Natural killer cell (primary cell): ENCODE measurements at regions not wholly inside any gene's neighbourhood (a gene's known extent, or its start where the extent isn't known, plus 50 kb on each side); places are given as distances from the start of the nearest gene placed in this dataset.

Source experiments
- ATAC-seq, 3 donors: fragments of 150-1000 bp in 2 of 3; fragments of 200-7000 bp in 1 of 3; cut with Tn5 transposase; 1 replicate in 1 of 3; 2 replicates in 2 of 3; pipeline ENCODE4 v1.10.0; 2021; ENCODE audit warnings: mild to moderate bottlenecking in 2 of 3, moderate library complexity in 2 of 3
- DNase-seq, 2 donors: peaks; one replicate each; pipeline versions ENCODE4 v3.0.0 to v3.0.0-alpha.2; 2013 to 2021; ENCODE audit warnings: mixed read lengths in 1 of 2
- H3K27ac ChIP-seq: one replicate; pipeline ENCODE4 v1.5.1; 2013; ENCODE audit warnings: mild to moderate bottlenecking, low read length
- H3K27me3 ChIP-seq: one replicate; pipeline ENCODE4 v1.6.1; 2013; ENCODE audit warnings: low read length; ENCODE audit not compliant: control insufficient read depth, insufficient read depth
- H3K36me3 ChIP-seq: one replicate; pipeline ENCODE4 v1.6.1; 2013; ENCODE audit warnings: low read length; ENCODE audit not compliant: control insufficient read depth, insufficient read depth
- H3K4me1 ChIP-seq: one replicate; pipeline ENCODE4 v1.6.1; 2013; ENCODE audit warnings: low read length; ENCODE audit not compliant: control insufficient read depth, insufficient read depth
- H3K4me3 ChIP-seq: one replicate; pipeline ENCODE4 v1.5.1; 2013; ENCODE audit warnings: low read length
- H3K9me3 ChIP-seq: one replicate; pipeline ENCODE4 v1.6.1; 2013; ENCODE audit warnings: low read length; ENCODE audit not compliant: control insufficient read depth, insufficient read depth
- H3K27ac Mint-ChIP-seq, 2 donors: one replicate each; pipeline ENCODE4 v1.8.0; 2022; ENCODE audit warnings: mild to moderate bottlenecking in 2 of 2, mixed read lengths in 2 of 2, moderate library complexity in 1 of 2
- H3K27me3 Mint-ChIP-seq, 2 donors: one replicate each; pipeline ENCODE4 v1.8.0; 2022; ENCODE audit warnings: low read depth in 2 of 2, mixed read lengths in 2 of 2
- H3K36me3 Mint-ChIP-seq: one replicate; pipeline ENCODE4 v1.8.0; 2022; ENCODE audit warnings: mixed read lengths
- H3K4me1 Mint-ChIP-seq, 2 donors: one replicate each; pipeline ENCODE4 v1.8.0; 2022; ENCODE audit warnings: mixed read lengths in 2 of 2
- H3K4me3 Mint-ChIP-seq: one replicate; pipeline ENCODE4 v1.8.0; 2022; ENCODE audit warnings: mild to moderate bottlenecking, moderate library complexity, mixed read lengths
- H3K9me3 Mint-ChIP-seq, 2 donors: one replicate each; pipeline ENCODE4 v1.8.0; 2022; ENCODE audit warnings: mixed read lengths in 2 of 2
- WGBS: methylation state at CpG from one replicate; pipeline ENCODE4 v1.1.7; 2013; ENCODE audit warnings: missing lambda C conversion rate; ENCODE audit not compliant: insufficient coverage; 5-methylcytosine and 5-hydroxymethylcytosine counted together
- intact Hi-C: fragments of 100-400 bp; cut with micrococcal nuclease; formaldehyde crosslinking; loops from one replicate; pipeline ENCODE4 v1.14.2; 2022
- TF ChIP-seq, protein P1 (sequence below): fragments of 200-600 bp; IDR thresholded peaks from one replicate; pipeline ENCODE4 v1.8.0; 2022; ENCODE audit warnings: antibody characterized with exemption

DNA sequence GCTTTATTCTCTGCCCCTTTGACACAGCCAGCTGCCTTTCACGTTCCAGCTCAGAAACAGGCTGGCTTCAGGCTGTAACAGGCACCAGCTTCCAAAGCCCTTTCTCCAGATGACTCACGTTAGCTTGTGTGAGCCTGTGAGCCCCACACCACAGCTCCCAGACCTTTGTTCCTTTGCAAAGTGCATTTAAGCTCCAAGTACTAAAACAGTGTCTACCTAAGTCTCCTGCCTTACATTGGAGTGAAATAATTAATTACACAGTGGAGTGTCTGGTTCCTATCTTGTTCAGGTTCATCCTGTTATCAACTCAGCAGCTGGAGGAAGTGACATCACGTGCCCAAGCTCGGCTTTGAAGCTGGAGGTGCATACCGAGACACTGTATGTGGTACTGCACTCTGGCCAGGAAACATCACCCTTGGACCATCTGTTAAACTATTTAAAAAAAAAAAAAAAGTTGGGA lies 475.8 kb downstream of the FOXO1 start:
- H3K36me3 Mint-ChIP-seq = no peaks in the 10 kb centered on the region
- peaks cover 32 to 37% of the 10 kb centered on the region in 2 donors for H3K4me1 Mint-ChIP-seq
- peaks cover 50% of the 10 kb centered on the region for H3K4me1 ChIP-seq
- H3K4me3 Mint-ChIP-seq = peak overlapping the region; percentile 9
- H3K27me3 Mint-ChIP-seq = peaks cover 8 to 14% of the 10 kb centered on the region in 2 donors
- ATAC-seq = peak; percentile 59 to 76 (median 74)
- H3K27ac Mint-ChIP-seq = peak overlapping the region in 1 of 2 donors; percentile 51
- H3K9me3 Mint-ChIP-seq = no peaks in the 10 kb centered on the region
- DNase-seq = peak in 1 of 2 donors; percentile 87
- WGBS = 17% methylated on average over 5 of the region's 5 CpGs
- H3K27me3 ChIP-seq = no peaks in the 10 kb centered on the region
- H3K9me3 ChIP-seq = no peaks in the 10 kb centered on the region
- H3K36me3 ChIP-seq = no peaks in the 10 kb centered on the region
- intact Hi-C loops = no loop called here
- H3K4me3 ChIP-seq = no peak overlapping the region
- TF ChIP-seq, protein P1, sequence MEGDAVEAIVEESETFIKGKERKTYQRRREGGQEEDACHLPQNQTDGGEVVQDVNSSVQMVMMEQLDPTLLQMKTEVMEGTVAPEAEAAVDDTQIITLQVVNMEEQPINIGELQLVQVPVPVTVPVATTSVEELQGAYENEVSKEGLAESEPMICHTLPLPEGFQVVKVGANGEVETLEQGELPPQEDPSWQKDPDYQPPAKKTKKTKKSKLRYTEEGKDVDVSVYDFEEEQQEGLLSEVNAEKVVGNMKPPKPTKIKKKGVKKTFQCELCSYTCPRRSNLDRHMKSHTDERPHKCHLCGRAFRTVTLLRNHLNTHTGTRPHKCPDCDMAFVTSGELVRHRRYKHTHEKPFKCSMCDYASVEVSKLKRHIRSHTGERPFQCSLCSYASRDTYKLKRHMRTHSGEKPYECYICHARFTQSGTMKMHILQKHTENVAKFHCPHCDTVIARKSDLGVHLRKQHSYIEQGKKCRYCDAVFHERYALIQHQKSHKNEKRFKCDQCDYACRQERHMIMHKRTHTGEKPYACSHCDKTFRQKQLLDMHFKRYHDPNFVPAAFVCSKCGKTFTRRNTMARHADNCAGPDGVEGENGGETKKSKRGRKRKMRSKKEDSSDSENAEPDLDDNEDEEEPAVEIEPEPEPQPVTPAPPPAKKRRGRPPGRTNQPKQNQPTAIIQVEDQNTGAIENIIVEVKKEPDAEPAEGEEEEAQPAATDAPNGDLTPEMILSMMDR = no peak
- H3K27ac ChIP-seq = no peak overlapping the region

DNA sequence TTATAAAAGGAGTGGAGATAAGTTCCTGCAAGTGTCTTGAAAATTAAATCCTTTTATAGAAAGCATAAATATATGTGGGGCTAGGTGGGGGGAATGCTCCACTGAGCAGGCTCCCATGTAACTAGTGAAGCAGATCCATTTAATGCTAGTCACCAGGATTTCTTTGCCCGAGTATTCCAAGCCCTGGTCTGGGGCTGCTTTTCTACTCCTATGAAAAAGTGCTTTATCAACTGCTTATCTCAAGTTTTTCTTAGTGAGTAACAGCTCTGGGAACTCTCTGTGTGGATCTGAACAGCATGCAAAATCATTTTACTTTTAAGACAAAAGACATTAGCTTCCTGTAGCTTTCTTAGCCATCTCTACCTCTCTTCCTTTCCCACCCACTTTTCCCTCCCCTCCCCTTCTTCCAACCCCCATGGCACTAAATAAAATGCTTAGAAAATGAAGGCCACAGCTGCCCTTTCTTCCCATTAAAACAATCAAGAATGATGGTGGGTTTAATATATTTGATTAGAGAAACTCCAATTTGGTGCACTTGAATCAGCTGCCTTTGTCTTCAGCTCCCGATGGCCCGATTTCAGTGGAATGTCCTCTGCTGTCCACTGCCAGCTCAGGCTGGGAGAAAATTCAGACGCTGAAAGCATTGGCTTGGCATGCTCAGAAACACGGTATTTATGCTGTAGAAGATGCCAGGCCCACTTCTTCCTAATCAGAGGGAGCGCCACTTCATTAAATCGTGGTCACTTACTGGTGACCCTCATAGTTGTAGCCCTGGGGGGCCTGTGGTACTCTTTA lies 475.1 kb downstream of the FOXO1 start:
- 96% methylated on average over 7 of the region's 7 CpGs for WGBS

DNA sequence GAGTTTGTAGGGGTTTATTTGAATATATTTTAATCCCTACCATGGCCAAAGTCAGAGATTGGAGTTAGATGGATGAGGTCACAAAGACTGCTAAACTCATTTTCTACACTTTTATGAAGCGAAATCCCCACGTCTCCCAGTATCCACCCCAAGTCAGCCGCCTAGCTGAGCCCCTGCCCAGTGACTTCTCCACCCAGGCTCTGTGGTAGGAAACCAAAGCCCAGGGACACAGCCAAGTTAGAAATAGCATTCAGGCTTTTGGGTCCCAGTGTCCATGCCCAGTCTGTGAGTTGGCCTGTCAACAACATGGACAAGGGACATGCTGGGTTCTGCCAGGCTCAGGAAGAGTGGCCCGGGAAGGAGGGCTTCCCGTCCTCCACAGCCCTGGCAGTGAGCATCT lies 474.0 kb downstream of the FOXO1 start:
- H3K4me3 Mint-ChIP-seq = no peak overlapping the region
- no peak for DNase-seq
- 96% methylated on average over 5 of the region's 5 CpGs for WGBS
- Histone ChIP-seq H3K36me3 (no peaks in the 10 kb centered on the region), H3K27me3 (no peaks in the 10 kb centered on the region), H3K4me3 (no peak overlapping the region), H3K4me1 (peaks cover 36% of the 10 kb centered on the region), H3K27ac (no peak overlapping the region), H3K9me3 (no peaks in the 10 kb centered on the region)
- intact Hi-C loops = no loop called here
- TF ChIP-seq, protein P1 = no peak
- ATAC-seq = no peak
- H3K4me1 Mint-ChIP-seq = peaks cover 16 to 21% of the 10 kb centered on the region in 2 donors
- H3K9me3 Mint-ChIP-seq = no peaks in the 10 kb centered on the region
- no peak overlapping the region for H3K27ac Mint-ChIP-seq
- peaks cover 10 to 14% of the 10 kb centered on the region in 2 donors for H3K27me3 Mint-ChIP-seq
- no peaks in the 10 kb centered on the region for H3K36me3 Mint-ChIP-seq

More for the DNA sequence above, 475.1 kb downstream of the FOXO1 start:
- no peaks in the 10 kb centered on the region for H3K36me3 ChIP-seq
- no peak overlapping the region for H3K4me3 ChIP-seq
- H3K9me3 Mint-ChIP-seq = no peaks in the 10 kb centered on the region
- peaks cover 10 to 14% of the 10 kb centered on the region in 2 donors for H3K27me3 Mint-ChIP-seq
- ATAC-seq (no peak), DNase-seq (no peak)
- no peaks in the 10 kb centered on the region for H3K9me3 ChIP-seq
- no peak overlapping the region for H3K4me3 Mint-ChIP-seq
- TF ChIP-seq, protein P1 = no peak
- H3K36me3 Mint-ChIP-seq = no peaks in the 10 kb centered on the region
- peak overlapping the region in 1 of 2 donors; percentile 51 for H3K27ac Mint-ChIP-seq
- peaks cover 27 to 32% of the 10 kb centered on the region in 2 donors for H3K4me1 Mint-ChIP-seq
- intact Hi-C loops = no loop called here
- no peak overlapping the region for H3K27ac ChIP-seq
- no peaks in the 10 kb centered on the region for H3K27me3 ChIP-seq
- H3K4me1 ChIP-seq = peaks cover 46% of the 10 kb centered on the region
